HCT116 (cell line): ENCODE measurements at regions not wholly inside any gene's neighbourhood (a gene's known extent, or its start where the extent isn't known, plus 50 kb on each side); places are given as distances from the start of the nearest gene placed in this dataset.

Experiments
- ATAC-seq: fragments of 200-7000 bp; cut with Tn5 transposase; 2 replicates; pipeline ENCODE4 v1.9.1; 2020; ENCODE audit warnings: mild to moderate bottlenecking, moderate library complexity
- BruUV-seq: library from RNA; stranded (reverse); fragments of 400-500 nt; replicated peaks from 2 replicates; lab custom pipeline; 2021; lab: Mats Ljungman, UMichigan
- CTCF ChIA-PET: fragments of 300-600 bp; sonication (Branson Sonifier 250); formaldehyde crosslinking; loops from one replicate; lab custom pipeline; 2021; ENCODE audit warnings: antibody characterized with exemption; lab: Charles Lee
- POLR2A ChIA-PET: fragments of 300-600, 350-600 bp; sonication (Branson Sonifier 250); formaldehyde crosslinking; loops from one replicate; lab custom pipeline; 2021; ENCODE audit warnings: antibody characterized with exemption; lab: Charles Lee
- RAD21 ChIA-PET, 2 experiments: fragments of 300-600 bp; sonication (Branson Sonifier 250); formaldehyde crosslinking; loops; one replicate each; lab custom pipeline; 2023; ENCODE audit warnings: low total read pairs in 2 of 2; ENCODE audit not compliant: uncharacterized antibody in 2 of 2, unreplicated experiment in 2 of 2, low non-redundant PET in 1 of 2; lab: Charles Lee
- DNase-seq: peaks from one replicate; pipeline ENCODE4 v3.0.0-alpha.2; 2010; ENCODE audit warnings: low read depth, low spot score
- H2AFZ ChIP-seq: fragments of 200-600 bp; shearing (Covaris generic), sonication (generic); 2 replicates; pipeline ENCODE4 v1.6.1; 2017; ENCODE audit warnings: low read depth, mixed run types, mixed read lengths, antibody characterized with exemption, low read length; ENCODE audit not compliant: poor library complexity, severe bottlenecking
- H3K27ac ChIP-seq: 2 replicates; pipeline ENCODE4 v1.5.1; 2012; ENCODE audit warnings: low read depth, low read length
- H3K27me3 ChIP-seq: fragments of 200-600 bp; sonication (generic); 2 replicates; pipeline ENCODE4 v1.6.1; 2016; ENCODE audit warnings: mixed run types, low read length, mixed read lengths; ENCODE audit not compliant: insufficient read depth
- H3K36me3 ChIP-seq, 2 experiments: fragments of 200-500 bp in 1 of 2; fragments of 200-600 bp in 1 of 2; sonication (Bioruptor generic) in 1 of 2; sonication (generic) in 1 of 2; 2 replicates each; pipeline versions ENCODE4 v1.5.1 to v1.6.1; 2014 to 2016; ENCODE audit warnings: low read length in 2 of 2, inconsistent platforms in 1 of 2, mixed read lengths in 1 of 2, mixed run types in 1 of 2; ENCODE audit not compliant: insufficient read depth in 2 of 2, control insufficient read depth in 1 of 2
- H3K4me1 ChIP-seq, 2 experiments: fragments of 200-600 bp in 1 of 2; sonication (generic) in 1 of 2; 2 replicates each; pipeline versions ENCODE4 v1.5.1 to v1.6.1; 2012 to 2017; ENCODE audit warnings: low read length in 2 of 2, inconsistent platforms in 1 of 2, mild to moderate bottlenecking in 1 of 2, mixed read lengths in 1 of 2, mixed run types in 1 of 2, moderate library complexity in 1 of 2; ENCODE audit not compliant: insufficient read depth in 2 of 2, control insufficient read depth in 1 of 2
- H3K4me2 ChIP-seq: fragments of 200-600 bp; sonication (generic); 2 replicates; pipeline ENCODE4 v1.6.1; 2017; ENCODE audit warnings: mixed run types, low read length, mixed read lengths
- H3K4me3 ChIP-seq, 2 experiments: fragments of 200-600 bp in 1 of 2; sonication (generic) in 1 of 2; replicated peaks in 1 of 2; 2 replicates each; pipeline ENCODE4 v1.5.1; 2011 to 2016; ENCODE audit warnings: low read length in 2 of 2, control low read depth in 1 of 2, low read depth in 1 of 2, mild to moderate bottlenecking in 1 of 2, mixed read lengths in 1 of 2, mixed run types in 1 of 2
- H3K79me2 ChIP-seq: fragments of 200-600 bp; sonication (generic); 2 replicates; pipeline ENCODE4 v1.6.1; 2017; ENCODE audit warnings: mild to moderate bottlenecking, mixed run types, low read length, moderate library complexity, mixed read lengths; ENCODE audit not compliant: insufficient read depth
- H3K9ac ChIP-seq: fragments of 200-600 bp; sonication (generic); 2 replicates; pipeline ENCODE4 v1.6.1; 2016; ENCODE audit warnings: low read length, mixed read lengths
- H3K9me2 ChIP-seq: fragments of 200-600 bp; sonication (generic), shearing (Covaris generic); 2 replicates; pipeline ENCODE4 v1.6.1; 2017; ENCODE audit warnings: mixed run types, mild to moderate bottlenecking, moderate library complexity; ENCODE audit not compliant: insufficient read depth
- H3K9me3 ChIP-seq, 2 experiments: fragments of 200-500 bp in 1 of 2; fragments of 200-600 bp in 1 of 2; sonication (Bioruptor generic) in 1 of 2; sonication (generic) in 1 of 2; 2 replicates each; pipeline ENCODE4 v1.6.1; 2014 to 2017; ENCODE audit warnings: low read length in 2 of 2, mixed read lengths in 2 of 2, inconsistent platforms in 1 of 2, low read depth in 1 of 2, mild to moderate bottlenecking in 1 of 2, mixed run types in 1 of 2, moderate library complexity in 1 of 2; ENCODE audit not compliant: control insufficient read depth in 1 of 2, insufficient read depth in 1 of 2
- H4K20me1 ChIP-seq: fragments of 200-600 bp; sonication (generic), shearing (Covaris generic); 2 replicates; pipeline ENCODE4 v1.6.1; 2017; ENCODE audit warnings: mixed run types, mild to moderate bottlenecking, moderate library complexity; ENCODE audit not compliant: insufficient read depth
- CEBPB ChIP-seq: IDR thresholded peaks from 2 replicates; pipeline ENCODE4 v1.6.1; 2012; ENCODE audit warnings: low read depth
- EGR1 ChIP-seq: IDR thresholded peaks from 2 replicates; pipeline ENCODE4 v1.6.1; 2012; ENCODE audit warnings: low read depth
- ELF1 ChIP-seq: IDR thresholded peaks from 2 replicates; pipeline ENCODE4 v1.6.1; 2012; ENCODE audit warnings: low read depth, borderline replicate concordance
- EZH2 ChIP-seq: fragments of 200-600 bp; sonication (generic); IDR thresholded peaks from 2 replicates; pipeline ENCODE4 v1.6.1; 2017; ENCODE audit warnings: antibody characterized with exemption, mixed run types
- EZH2phosphoT487 ChIP-seq: fragments of 200-600 bp; IDR thresholded peaks from 2 replicates; pipeline ENCODE4 v1.6.1; 2018; ENCODE audit warnings: antibody characterized with exemption, borderline replicate concordance
- FOSL1 ChIP-seq: IDR thresholded peaks from 2 replicates; pipeline ENCODE4 v1.6.1; 2012; ENCODE audit warnings: low read depth
- JUND ChIP-seq: IDR thresholded peaks from 2 replicates; pipeline ENCODE4 v1.6.1; 2012
- POLR2AphosphoS5 ChIP-seq: IDR thresholded peaks from 2 replicates; pipeline ENCODE4 v1.6.1; 2011; ENCODE audit warnings: mild to moderate bottlenecking, low read depth, low read length, moderate library complexity
- RAD21 ChIP-seq: IDR thresholded peaks from 2 replicates; pipeline ENCODE4 v1.6.1; 2012; ENCODE audit warnings: low read depth, mild to moderate bottlenecking
- SIN3A ChIP-seq: IDR thresholded peaks from 2 replicates; pipeline ENCODE4 v1.6.1; 2012; ENCODE audit warnings: low read depth
- SP1 ChIP-seq: IDR thresholded peaks from 2 replicates; pipeline ENCODE4 v1.6.1; 2012; ENCODE audit warnings: low read depth
- YY1 ChIP-seq: IDR thresholded peaks from 2 replicates; pipeline ENCODE4 v1.6.1; 2011; ENCODE audit warnings: low read length, low read depth, moderate library complexity, mild to moderate bottlenecking; ENCODE audit not compliant: insufficient replicate concordance; ENCODE audit errors: extremely low read depth
- ZFX ChIP-seq: fragments of 450-650 bp; IDR thresholded peaks from 2 replicates; pipeline ENCODE4 v1.6.1; 2017
- ZNF274 ChIP-seq: fragments of 200-500 bp; sonication (Bioruptor generic); IDR thresholded peaks from 2 replicates; pipeline ENCODE4 v1.6.1; 2014; ENCODE audit warnings: mild to moderate bottlenecking, low read depth, low read length, inconsistent platforms
- intact Hi-C: fragments of 100-400 bp; cut with micrococcal nuclease; formaldehyde crosslinking; loops from 2 replicates; pipeline ENCODE4 v1.10.0; 2022
- TF ChIP-seq, protein P1 (sequence below): IDR thresholded peaks from 2 replicates; pipeline ENCODE4 v1.6.1; 2011; ENCODE audit warnings: mild to moderate bottlenecking, low read length, moderate library complexity; ENCODE audit not compliant: insufficient replicate concordance; ENCODE audit errors: extremely low read depth
- TF ChIP-seq, protein P2 (sequence below): IDR thresholded peaks from 2 replicates; pipeline ENCODE4 v1.6.1; 2012
- TF ChIP-seq, protein P3 (sequence below): IDR thresholded peaks from 2 replicates; pipeline ENCODE4 v1.6.1; 2012
- TF ChIP-seq, protein P4 (sequence below), 3 experiments: fragments of 200-600 bp in 1 of 3; sonication (generic) in 1 of 3; IDR thresholded peaks in 2 of 3; conservative IDR thresholded peaks in 1 of 3; 2 replicates each; pipeline ENCODE4 v1.5.1; 2012 to 2017; ENCODE audit warnings: low read depth in 2 of 3, low read length in 2 of 3, antibody characterized with exemption in 1 of 3, borderline replicate concordance in 1 of 3, control low read depth in 1 of 3, mild to moderate bottlenecking in 1 of 3, mixed read lengths in 1 of 3, mixed run types in 1 of 3, moderate library complexity in 1 of 3; ENCODE audit not compliant: insufficient read depth in 1 of 3

DNA sequence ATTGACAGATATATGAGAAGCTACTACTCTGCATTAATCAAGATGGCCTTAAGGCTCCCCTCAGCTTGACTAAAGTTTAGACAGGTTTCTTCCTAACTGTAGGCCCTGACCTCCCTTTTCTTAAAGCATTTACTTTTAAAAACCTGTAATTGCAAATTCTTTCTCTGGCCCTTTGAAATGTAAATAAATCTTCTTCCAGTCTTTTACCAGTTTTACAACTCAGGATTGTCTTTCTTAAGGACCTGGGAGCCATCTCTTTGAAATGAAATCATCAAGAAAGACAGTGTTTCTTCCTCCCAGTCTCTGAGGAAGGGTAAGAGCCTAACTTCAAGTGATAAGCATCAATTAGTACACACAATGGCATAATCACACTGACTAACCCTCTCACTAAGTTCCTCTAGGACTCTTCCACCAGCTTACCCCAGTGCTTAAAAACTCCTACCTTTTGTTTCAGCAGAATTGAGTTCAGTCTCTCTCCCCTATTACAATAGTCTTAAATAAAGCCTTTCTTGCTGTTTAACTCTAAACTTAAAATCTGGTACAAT, 58.7 kb upstream of the CDH20 start:
- no peak overlapping the region for H3K4me2 ChIP-seq
- intact Hi-C loops = no loop called here
- H3K9me2 ChIP-seq = no peaks in the 10 kb centered on the region
- H2AFZ ChIP-seq = no peak overlapping the region
- H3K27me3 ChIP-seq = no peaks in the 10 kb centered on the region
- no peaks in the 10 kb centered on the region for H3K36me3 ChIP-seq
- no peak for ATAC-seq
- H3K4me3 ChIP-seq = no peak overlapping the region
- no peaks in the 10 kb centered on the region for H4K20me1 ChIP-seq
- no TSS peak for BruUV-seq
- DNase-seq = no peak
- H3K9ac ChIP-seq = no peak overlapping the region
- RAD21 ChIA-PET = no interaction called here
- H3K9me3 ChIP-seq = no peaks in the 10 kb centered on the region
- CTCF ChIA-PET = no interaction called here
- H3K4me1 ChIP-seq = no peaks in the 10 kb centered on the region
- H3K27ac ChIP-seq = no peak overlapping the region
- POLR2A ChIA-PET = no interaction called here
- H3K79me2 ChIP-seq = no peaks in the 10 kb centered on the region
- TF ChIP-seq CEBPB (no peak), ELF1 (no peak), SIN3A (no peak), EGR1 (no peak), SP1 (no peak), FOSL1 (no peak), EZH2 (no peak), ZNF274 (no peak), YY1 (no peak), JUND (no peak), POLR2AphosphoS5 (no peak), EZH2phosphoT487 (no peak), RAD21 (no peak), ZFX (no peak)
- TF ChIP-seq, protein P1, sequence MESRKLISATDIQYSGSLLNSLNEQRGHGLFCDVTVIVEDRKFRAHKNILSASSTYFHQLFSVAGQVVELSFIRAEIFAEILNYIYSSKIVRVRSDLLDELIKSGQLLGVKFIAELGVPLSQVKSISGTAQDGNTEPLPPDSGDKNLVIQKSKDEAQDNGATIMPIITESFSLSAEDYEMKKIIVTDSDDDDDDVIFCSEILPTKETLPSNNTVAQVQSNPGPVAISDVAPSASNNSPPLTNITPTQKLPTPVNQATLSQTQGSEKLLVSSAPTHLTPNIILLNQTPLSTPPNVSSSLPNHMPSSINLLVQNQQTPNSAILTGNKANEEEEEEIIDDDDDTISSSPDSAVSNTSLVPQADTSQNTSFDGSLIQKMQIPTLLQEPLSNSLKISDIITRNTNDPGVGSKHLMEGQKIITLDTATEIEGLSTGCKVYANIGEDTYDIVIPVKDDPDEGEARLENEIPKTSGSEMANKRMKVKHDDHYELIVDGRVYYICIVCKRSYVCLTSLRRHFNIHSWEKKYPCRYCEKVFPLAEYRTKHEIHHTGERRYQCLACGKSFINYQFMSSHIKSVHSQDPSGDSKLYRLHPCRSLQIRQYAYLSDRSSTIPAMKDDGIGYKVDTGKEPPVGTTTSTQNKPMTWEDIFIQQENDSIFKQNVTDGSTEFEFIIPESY = no peak
- TF ChIP-seq, protein P2, sequence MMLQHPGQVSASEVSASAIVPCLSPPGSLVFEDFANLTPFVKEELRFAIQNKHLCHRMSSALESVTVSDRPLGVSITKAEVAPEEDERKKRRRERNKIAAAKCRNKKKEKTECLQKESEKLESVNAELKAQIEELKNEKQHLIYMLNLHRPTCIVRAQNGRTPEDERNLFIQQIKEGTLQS = no peak
- TF ChIP-seq, protein P3, sequence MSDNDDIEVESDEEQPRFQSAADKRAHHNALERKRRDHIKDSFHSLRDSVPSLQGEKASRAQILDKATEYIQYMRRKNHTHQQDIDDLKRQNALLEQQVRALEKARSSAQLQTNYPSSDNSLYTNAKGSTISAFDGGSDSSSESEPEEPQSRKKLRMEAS = no peak
- TF ChIP-seq, protein P4, sequence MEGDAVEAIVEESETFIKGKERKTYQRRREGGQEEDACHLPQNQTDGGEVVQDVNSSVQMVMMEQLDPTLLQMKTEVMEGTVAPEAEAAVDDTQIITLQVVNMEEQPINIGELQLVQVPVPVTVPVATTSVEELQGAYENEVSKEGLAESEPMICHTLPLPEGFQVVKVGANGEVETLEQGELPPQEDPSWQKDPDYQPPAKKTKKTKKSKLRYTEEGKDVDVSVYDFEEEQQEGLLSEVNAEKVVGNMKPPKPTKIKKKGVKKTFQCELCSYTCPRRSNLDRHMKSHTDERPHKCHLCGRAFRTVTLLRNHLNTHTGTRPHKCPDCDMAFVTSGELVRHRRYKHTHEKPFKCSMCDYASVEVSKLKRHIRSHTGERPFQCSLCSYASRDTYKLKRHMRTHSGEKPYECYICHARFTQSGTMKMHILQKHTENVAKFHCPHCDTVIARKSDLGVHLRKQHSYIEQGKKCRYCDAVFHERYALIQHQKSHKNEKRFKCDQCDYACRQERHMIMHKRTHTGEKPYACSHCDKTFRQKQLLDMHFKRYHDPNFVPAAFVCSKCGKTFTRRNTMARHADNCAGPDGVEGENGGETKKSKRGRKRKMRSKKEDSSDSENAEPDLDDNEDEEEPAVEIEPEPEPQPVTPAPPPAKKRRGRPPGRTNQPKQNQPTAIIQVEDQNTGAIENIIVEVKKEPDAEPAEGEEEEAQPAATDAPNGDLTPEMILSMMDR (IDR thresholded peaks at IDR 0.05 in 2 of 3, conservative IDR thresholded peaks at IDR 0.05 in 1 of 3; ENCODE audit: borderline replicate concordance in 1 of 3, insufficient read depth in 1 of 3, low read depth in 2 of 3, low read length in 2 of 3) = no peak
